CD4-positive, alpha-beta memory T cell (primary cell): ENCODE measurements at regions not wholly inside any gene's neighbourhood (a gene's known extent, or its start where the extent isn't known, plus 50 kb on each side); places are given as distances from the start of the nearest gene placed in this dataset.
A peak's percentile ranks its signal among the peaks of the same experiment; 100 is the strongest.

Source experiments
- CTCF ChIA-PET: fragments of 350-600 bp; sonication (Branson Sonifier 250); formaldehyde crosslinking; loops from one replicate; lab custom pipeline; 2021; ENCODE audit warnings: inconsistent platforms; ENCODE audit not compliant: partially characterized antibody; lab: Charles Lee
- POLR2A ChIA-PET: fragments of 350-600 bp; sonication (Branson Sonifier 250); formaldehyde crosslinking; loops from one replicate; lab custom pipeline; 2021; ENCODE audit not compliant: partially characterized antibody; lab: Charles Lee
- DNase-seq, 5 donors: peaks; one replicate each; pipeline versions ENCODE4 v3.0.0 to v3.0.0-alpha.2; 2020 to 2022; ENCODE audit warnings: mixed read lengths in 1 of 5
- H3K27ac ChIP-seq: one replicate; pipeline ENCODE4 v1.7.0; 2013; ENCODE audit warnings: low read depth, low read length
- H3K27me3 ChIP-seq: 2 replicates; pipeline ENCODE4 v1.7.0; 2013; ENCODE audit warnings: mild to moderate bottlenecking, low read length, moderate library complexity; ENCODE audit not compliant: insufficient read depth
- H3K36me3 ChIP-seq: 2 replicates; pipeline ENCODE4 v1.7.0; 2013; ENCODE audit warnings: mild to moderate bottlenecking, low read length, moderate library complexity; ENCODE audit not compliant: insufficient read depth
- H3K4me1 ChIP-seq: 2 replicates; pipeline ENCODE4 v1.7.0; 2013; ENCODE audit warnings: mild to moderate bottlenecking, low read length, moderate library complexity; ENCODE audit not compliant: insufficient read depth
- H3K4me3 ChIP-seq, 2 donors: one replicate each; pipeline ENCODE4 v1.7.0; 2013; ENCODE audit warnings: low read length in 2 of 2, mild to moderate bottlenecking in 1 of 2
- H3K9me3 ChIP-seq, 2 donors: one replicate each; pipeline ENCODE4 v1.7.0; 2013; ENCODE audit warnings: low read length in 2 of 2, control low read depth in 1 of 2; ENCODE audit not compliant: control insufficient read depth in 1 of 2
- H3K27ac Mint-ChIP-seq, 7 donors: one replicate each; pipeline ENCODE4 v1.8.0; 2020 to 2021; ENCODE audit warnings: mixed read lengths in 7 of 7, mild to moderate bottlenecking in 6 of 7, inconsistent platforms in 3 of 7, moderate library complexity in 3 of 7
- H3K27me3 Mint-ChIP-seq, 2 donors: one replicate each; pipeline ENCODE4 v1.8.0; 2020 to 2021; ENCODE audit warnings: mixed read lengths in 2 of 2
- H3K36me3 Mint-ChIP-seq, 2 donors: one replicate each; pipeline ENCODE4 v1.8.0; 2020 to 2021; ENCODE audit warnings: mixed read lengths in 2 of 2, inconsistent platforms in 1 of 2, mild to moderate bottlenecking in 1 of 2
- H3K4me1 Mint-ChIP-seq, 4 donors: one replicate each; pipeline ENCODE4 v1.8.0; 2020 to 2021; ENCODE audit warnings: mixed read lengths in 4 of 4, mild to moderate bottlenecking in 1 of 4
- H3K4me3 Mint-ChIP-seq, 8 donors: one replicate each; pipeline ENCODE4 v1.8.0; 2020 to 2021; ENCODE audit warnings: mixed read lengths in 8 of 8, mild to moderate bottlenecking in 7 of 8, moderate library complexity in 6 of 8, inconsistent platforms in 3 of 8
- H3K9me3 Mint-ChIP-seq, 8 donors: one replicate each; pipeline ENCODE4 v1.8.0; 2020 to 2021; ENCODE audit warnings: mixed read lengths in 8 of 8, mild to moderate bottlenecking in 5 of 8, inconsistent platforms in 3 of 8, moderate library complexity in 1 of 8
- intact Hi-C: fragments of 100-400 bp; cut with micrococcal nuclease; formaldehyde crosslinking; loops from one replicate; pipeline ENCODE4 v1.15.1; 2023

GRCh38 chr6:168971549-168971948 lies 282.1 kb downstream of the THBS2 start:
- H3K4me3 Mint-ChIP-seq, result no peak overlapping the region
- Histone ChIP-seq H3K27ac (no peak overlapping the region), H3K4me1 (no peaks in the 10 kb centered on the region), H3K27me3 (no peaks in the 10 kb centered on the region), H3K36me3 (no peaks in the 10 kb centered on the region), H3K9me3 (no peaks in the 10 kb centered on the region), H3K4me3 (no peak overlapping the region)
- no peak overlapping the region for H3K27ac Mint-ChIP-seq
- intact Hi-C loops, result no loop called here
- ChIA-PET CTCF (interaction anchor here (1.1 kb wide), 1 partner anchor 9 kb away, joined by 3 read pairs; no protein-coding TSS in a partner anchor), POLR2A (no interaction called here)
- H3K36me3 Mint-ChIP-seq, result no peaks in the 10 kb centered on the region
- H3K27me3 Mint-ChIP-seq, result peaks cover 6 to 8% of the 10 kb centered on the region in 2 donors
- DNase-seq, result no peak
- H3K4me1 Mint-ChIP-seq, result no peaks in the 10 kb centered on the region
- H3K9me3 Mint-ChIP-seq, result peaks cover 0 to 2% (median 0%) of the 10 kb centered on the region in 8 donors

- Mint-ChIP-seq H3K36me3 (no peaks in the 10 kb centered on the region), H3K27ac (no peak overlapping the region), H3K4me1 (no peaks in the 10 kb centered on the region), H3K4me3 (no peak overlapping the region), H3K9me3 (peaks cover 0 to 2% (median 0%) of the 10 kb centered on the region in 8 donors), H3K27me3 (peaks cover 10 to 15% of the 10 kb centered on the region in 2 donors)
- ChIA-PET CTCF (no interaction called here), POLR2A (no interaction called here)
- no peak overlapping the region for H3K4me3 ChIP-seq
- no peak overlapping the region for H3K27ac ChIP-seq
- no peak for DNase-seq
- intact Hi-C loops, result no loop called here
- no peaks in the 10 kb centered on the region for H3K9me3 ChIP-seq
- no peaks in the 10 kb centered on the region for H3K4me1 ChIP-seq
- H3K36me3 ChIP-seq, result no peaks in the 10 kb centered on the region
- H3K27me3 ChIP-seq, result no peaks in the 10 kb centered on the region
These were observed 284.8 kb downstream of the THBS2 start for GRCh38 chr6:168968801-168969200.

GRCh38 chr6:168968228-168968627 lies 285.4 kb downstream of the THBS2 start:
- Histone ChIP-seq H3K4me1 (no peaks in the 10 kb centered on the region), H3K27ac (no peak overlapping the region), H3K36me3 (no peaks in the 10 kb centered on the region), H3K4me3 (no peak overlapping the region), H3K9me3 (no peaks in the 10 kb centered on the region), H3K27me3 (no peaks in the 10 kb centered on the region)
- Mint-ChIP-seq H3K27ac (no peak overlapping the region), H3K4me3 (peak overlapping the region in 1 of 8 donors; percentile 6), H3K27me3 (peaks cover 12 to 17% of the 10 kb centered on the region in 2 donors), H3K4me1 (no peaks in the 10 kb centered on the region), H3K36me3 (no peaks in the 10 kb centered on the region), H3K9me3 (peaks cover 0 to 4% (median 0%) of the 10 kb centered on the region in 8 donors)
- intact Hi-C loops, result no loop called here
- CTCF ChIA-PET, result no interaction called here
- DNase-seq, result peak; percentile 26 to 64 (median 55)
- POLR2A ChIA-PET, result no interaction called here

- POLR2A ChIA-PET, result no interaction called here
- Histone ChIP-seq H3K27me3 (no peaks in the 10 kb centered on the region), H3K4me3 (no peak overlapping the region), H3K9me3 (no peaks in the 10 kb centered on the region), H3K27ac (no peak overlapping the region), H3K36me3 (no peaks in the 10 kb centered on the region), H3K4me1 (no peaks in the 10 kb centered on the region)
- peaks cover 0 to 4% (median 0%) of the 10 kb centered on the region in 8 donors for H3K9me3 Mint-ChIP-seq
- H3K4me3 Mint-ChIP-seq, result no peak overlapping the region
- H3K27me3 Mint-ChIP-seq, result peaks cover 9 to 16% of the 10 kb centered on the region in 2 donors
- H3K36me3 Mint-ChIP-seq, result no peaks in the 10 kb centered on the region
- CTCF ChIA-PET, result no interaction called here
- intact Hi-C loops, result no loop called here
- no peak for DNase-seq
- H3K4me1 Mint-ChIP-seq, result no peaks in the 10 kb centered on the region
- H3K27ac Mint-ChIP-seq, result peak overlapping the region in 2 of 7 donors; percentile 9 to 50
These were observed 286.2 kb downstream of the THBS2 start for GRCh38 chr6:168967281-168967925.

- H3K27ac ChIP-seq, result no peak overlapping the region
- no peak overlapping the region for H3K27ac Mint-ChIP-seq
- DNase-seq, result no peak
- no peaks in the 10 kb centered on the region for H3K4me1 Mint-ChIP-seq
- peaks cover 0 to 2% (median 0%) of the 10 kb centered on the region in 8 donors for H3K9me3 Mint-ChIP-seq
- POLR2A ChIA-PET, result no interaction called here
- no peak overlapping the region for H3K4me3 Mint-ChIP-seq
- H3K27me3 ChIP-seq, result no peaks in the 10 kb centered on the region
- no peaks in the 10 kb centered on the region for H3K36me3 Mint-ChIP-seq
- intact Hi-C loops, result no loop called here
- CTCF ChIA-PET, result no interaction called here
- no peaks in the 10 kb centered on the region for H3K36me3 ChIP-seq
- H3K4me3 ChIP-seq, result no peak overlapping the region
- H3K4me1 ChIP-seq, result no peaks in the 10 kb centered on the region
- peaks cover 14 to 23% of the 10 kb centered on the region in 2 donors for H3K27me3 Mint-ChIP-seq
- H3K9me3 ChIP-seq, result no peaks in the 10 kb centered on the region
These were observed 289.4 kb downstream of the THBS2 start for GRCh38 chr6:168964138-168964835.

- Histone ChIP-seq H3K27ac (no peak overlapping the region), H3K4me1 (no peaks in the 10 kb centered on the region), H3K4me3 (no peak overlapping the region), H3K9me3 (no peaks in the 10 kb centered on the region), H3K36me3 (no peaks in the 10 kb centered on the region), H3K27me3 (peaks cover 2% of the 10 kb centered on the region)
- intact Hi-C loops, result no loop called here
- no peak for DNase-seq
- no peaks in the 10 kb centered on the region for H3K36me3 Mint-ChIP-seq
- ChIA-PET CTCF (interaction anchor here (0.7 kb wide), 1 partner anchor 8 kb away, joined by 3 read pairs; no protein-coding TSS in a partner anchor), POLR2A (no interaction called here)
- H3K27me3 Mint-ChIP-seq, result peaks cover 13 to 24% of the 10 kb centered on the region in 2 donors
- no peak overlapping the region for H3K27ac Mint-ChIP-seq
- H3K4me3 Mint-ChIP-seq, result no peak overlapping the region
- peaks cover 0 to 2% (median 0%) of the 10 kb centered on the region in 8 donors for H3K9me3 Mint-ChIP-seq
- no peaks in the 10 kb centered on the region for H3K4me1 Mint-ChIP-seq
These were observed 290.8 kb downstream of the THBS2 start for GRCh38 chr6:168962886-168963285.

GRCh38 chr6:168961264-168961656 lies 292.4 kb downstream of the THBS2 start:
- H3K4me3 ChIP-seq, result no peak overlapping the region
- ChIA-PET CTCF (no interaction called here), POLR2A (interaction anchor here (0.5 kb wide), 1 partner anchor 1610 kb away, joined by 3 read pairs; no protein-coding TSS in a partner anchor)
- H3K9me3 ChIP-seq, result no peaks in the 10 kb centered on the region
- no peaks in the 10 kb centered on the region for H3K4me1 ChIP-seq
- no peaks in the 10 kb centered on the region for H3K36me3 Mint-ChIP-seq
- H3K9me3 Mint-ChIP-seq, result peaks cover 0 to 2% (median 0%) of the 10 kb centered on the region in 8 donors
- H3K27ac Mint-ChIP-seq, result no peak overlapping the region
- no peak overlapping the region for H3K27ac ChIP-seq
- H3K4me1 Mint-ChIP-seq, result no peaks in the 10 kb centered on the region
- peaks cover 15 to 26% of the 10 kb centered on the region in 2 donors for H3K27me3 Mint-ChIP-seq
- no peak overlapping the region for H3K4me3 Mint-ChIP-seq
- no peak for DNase-seq
- peaks cover 3% of the 10 kb centered on the region for H3K27me3 ChIP-seq
- intact Hi-C loops, result no loop called here
- H3K36me3 ChIP-seq, result no peaks in the 10 kb centered on the region
